OCI-LY7 (cell line): ENCODE measurements at regions not wholly inside any gene's neighbourhood (a gene's known extent, or its start where the extent isn't known, plus 50 kb on each side); places are given as distances from the start of the nearest gene placed in this dataset.

Source experiments
- BruUV-seq: library from RNA; stranded (reverse); fragments of 400-500 nt; replicated peaks from 2 replicates; lab custom pipeline; 2021; lab: Mats Ljungman, UMichigan
- CTCF ChIA-PET: fragments of 300-600 bp; sonication (Branson Sonifier 250); formaldehyde crosslinking; loops from one replicate; lab custom pipeline; 2022; ENCODE audit warnings: antibody characterized with exemption; ENCODE audit not compliant: unreplicated experiment; lab: Charles Lee
- POLR2A ChIA-PET: fragments of 300-600 bp; sonication (Branson Sonifier 250); formaldehyde crosslinking; loops from one replicate; lab custom pipeline; 2022; ENCODE audit warnings: antibody characterized with exemption; lab: Charles Lee
- DNase-seq: peaks from one replicate; pipeline ENCODE4 v3.0.0-alpha.2; 2015; ENCODE audit warnings: low spot score
- H2AFZ ChIP-seq: fragments of 200-600 bp; sonication (generic), shearing (Covaris generic); 2 replicates; pipeline ENCODE4 v1.6.1; 2014; ENCODE audit warnings: mild to moderate bottlenecking, antibody characterized with exemption, low read length, moderate library complexity
- H3K27ac ChIP-seq: fragments of 200-600 bp; sonication (generic); 2 replicates; pipeline ENCODE4 v1.5.1; 2014; ENCODE audit warnings: mixed run types, low read depth, mild to moderate bottlenecking, moderate library complexity, low read length, inconsistent platforms; ENCODE audit not compliant: poor library complexity, severe bottlenecking
- H3K36me3 ChIP-seq: fragments of 200-600 bp; sonication (generic); 2 replicates; pipeline ENCODE4 v1.6.1; 2014; ENCODE audit warnings: mild to moderate bottlenecking, antibody characterized with exemption, low read length, moderate library complexity, mixed read lengths; ENCODE audit not compliant: insufficient read depth
- H3K4me1 ChIP-seq: fragments of 200-600 bp; sonication (generic); 2 replicates; pipeline ENCODE4 v1.5.1; 2014; ENCODE audit warnings: mild to moderate bottlenecking, low read length; ENCODE audit not compliant: insufficient read depth, poor library complexity, severe bottlenecking
- H3K4me2 ChIP-seq: fragments of 200-600 bp; sonication (generic); 2 replicates; pipeline ENCODE4 v1.6.1; 2014; ENCODE audit warnings: mild to moderate bottlenecking, low read length
- H3K4me3 ChIP-seq: fragments of 200-600 bp; sonication (generic); 2 replicates; pipeline ENCODE4 v1.5.1; 2014; ENCODE audit warnings: mild to moderate bottlenecking, low read depth, low read length; ENCODE audit not compliant: poor library complexity, severe bottlenecking
- H3K79me2 ChIP-seq: fragments of 200-600 bp; sonication (generic); 2 replicates; pipeline ENCODE4 v1.6.1; 2016; ENCODE audit warnings: low read depth, mild to moderate bottlenecking, low read length, moderate library complexity, mixed read lengths; ENCODE audit not compliant: insufficient read depth
- H3K9me2 ChIP-seq: fragments of 200-600 bp; sonication (generic); 2 replicates; pipeline ENCODE4 v1.6.1; 2016; ENCODE audit warnings: mild to moderate bottlenecking, low read length, mixed read lengths; ENCODE audit not compliant: insufficient read depth
- H3K9me3 ChIP-seq: fragments of 200-600 bp; sonication (generic); 2 replicates; pipeline ENCODE4 v1.6.1; 2014; ENCODE audit warnings: mild to moderate bottlenecking, mixed run types, low read length, mixed read lengths
- H4K20me1 ChIP-seq: fragments of 200-600 bp; sonication (generic); 2 replicates; pipeline ENCODE4 v1.6.1; 2014; ENCODE audit warnings: mild to moderate bottlenecking, antibody characterized with exemption, low read length, moderate library complexity, mixed read lengths; ENCODE audit not compliant: insufficient read depth
- EZH2phosphoT487 ChIP-seq: fragments of 200-600 bp; sonication (generic); IDR thresholded peaks from 2 replicates; pipeline ENCODE4 v1.6.1; 2018; ENCODE audit warnings: low read depth, borderline replicate concordance, mild to moderate bottlenecking, mixed run types, antibody characterized with exemption, low read length, moderate library complexity, mixed read lengths
- intact Hi-C: fragments of 100-400 bp; cut with micrococcal nuclease; formaldehyde crosslinking; loops from one replicate; pipeline ENCODE4 v1.10.0; 2022; ENCODE audit not compliant: unreplicated experiment
- TF ChIP-seq, protein P1 (sequence below): fragments of 200-600 bp; sonication (generic); conservative IDR thresholded peaks from 2 replicates; pipeline ENCODE4 v1.5.1; 2014; ENCODE audit warnings: mild to moderate bottlenecking, antibody characterized with exemption, low read length, moderate library complexity, mixed read lengths

GRCh38 chr22:49532869-49533802 lies 294.5 kb downstream of the BRD1 start:
- CTCF ChIA-PET: no interaction called here
- no TSS peak for BruUV-seq
- Histone ChIP-seq H3K9me2 (no peaks in the 10 kb centered on the region), H2AFZ (no peak overlapping the region), H3K4me3 (no peak overlapping the region), H3K9me3 (no peaks in the 10 kb centered on the region), H3K27ac (no peak overlapping the region), H3K4me1 (no peaks in the 10 kb centered on the region), H3K79me2 (no peaks in the 10 kb centered on the region), H3K36me3 (no peaks in the 10 kb centered on the region), H4K20me1 (no peaks in the 10 kb centered on the region), H3K4me2 (no peak overlapping the region)
- DNase-seq: no peak
- POLR2A ChIA-PET: no interaction called here
- TF ChIP-seq, protein P1, sequence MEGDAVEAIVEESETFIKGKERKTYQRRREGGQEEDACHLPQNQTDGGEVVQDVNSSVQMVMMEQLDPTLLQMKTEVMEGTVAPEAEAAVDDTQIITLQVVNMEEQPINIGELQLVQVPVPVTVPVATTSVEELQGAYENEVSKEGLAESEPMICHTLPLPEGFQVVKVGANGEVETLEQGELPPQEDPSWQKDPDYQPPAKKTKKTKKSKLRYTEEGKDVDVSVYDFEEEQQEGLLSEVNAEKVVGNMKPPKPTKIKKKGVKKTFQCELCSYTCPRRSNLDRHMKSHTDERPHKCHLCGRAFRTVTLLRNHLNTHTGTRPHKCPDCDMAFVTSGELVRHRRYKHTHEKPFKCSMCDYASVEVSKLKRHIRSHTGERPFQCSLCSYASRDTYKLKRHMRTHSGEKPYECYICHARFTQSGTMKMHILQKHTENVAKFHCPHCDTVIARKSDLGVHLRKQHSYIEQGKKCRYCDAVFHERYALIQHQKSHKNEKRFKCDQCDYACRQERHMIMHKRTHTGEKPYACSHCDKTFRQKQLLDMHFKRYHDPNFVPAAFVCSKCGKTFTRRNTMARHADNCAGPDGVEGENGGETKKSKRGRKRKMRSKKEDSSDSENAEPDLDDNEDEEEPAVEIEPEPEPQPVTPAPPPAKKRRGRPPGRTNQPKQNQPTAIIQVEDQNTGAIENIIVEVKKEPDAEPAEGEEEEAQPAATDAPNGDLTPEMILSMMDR: no peak
- TF ChIP-seq EZH2phosphoT487: no peak
- intact Hi-C loops: no loop called here

DNA sequence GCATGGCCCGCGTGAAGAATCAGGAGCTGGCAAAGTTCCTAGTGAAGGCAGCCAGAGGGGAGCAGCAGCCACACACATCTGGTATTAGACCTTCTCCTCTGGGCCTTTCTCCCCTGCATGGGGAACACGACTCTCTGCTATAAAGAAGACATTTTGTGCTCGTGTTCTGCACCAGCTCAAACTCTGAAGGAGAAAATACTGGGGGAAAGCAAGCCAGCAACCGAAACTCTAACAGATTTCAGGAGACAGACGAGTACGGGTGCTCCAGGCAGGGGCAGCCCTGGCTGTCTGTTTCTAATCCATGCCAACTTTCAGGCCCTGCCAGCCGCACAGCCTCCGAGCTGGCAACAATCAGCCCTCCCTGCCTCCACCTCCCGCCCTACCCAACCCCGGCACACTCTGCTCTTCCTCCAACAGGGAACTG lies 296.3 kb downstream of the BRD1 start:
- no peak overlapping the region for H2AFZ ChIP-seq
- H4K20me1 ChIP-seq: no peaks in the 10 kb centered on the region
- H3K79me2 ChIP-seq: no peaks in the 10 kb centered on the region
- peaks cover 2% of the 10 kb centered on the region for H3K4me1 ChIP-seq
- intact Hi-C loops: no loop called here
- CTCF ChIA-PET: no interaction called here
- no peaks in the 10 kb centered on the region for H3K9me3 ChIP-seq
- H3K4me2 ChIP-seq: no peak overlapping the region
- no peak overlapping the region for H3K4me3 ChIP-seq
- BruUV-seq: no TSS peak
- DNase-seq: no peak
- POLR2A ChIA-PET: no interaction called here
- no peak for TF ChIP-seq EZH2phosphoT487
- TF ChIP-seq, protein P1: no peak
- no peak overlapping the region for H3K27ac ChIP-seq
- H3K36me3 ChIP-seq: no peaks in the 10 kb centered on the region
- no peaks in the 10 kb centered on the region for H3K9me2 ChIP-seq
